ENCODE measurements at regions not wholly inside any gene's neighbourhood (a gene's known extent, or its start where the extent isn't known, plus 50 kb on each side); places are given as distances from the start of the nearest gene placed in this dataset.

GRCh38 chr5:10914741-10915480, 153.9 kb upstream of the DAP start:
- TF ChIP-seq CTCF (IDR thresholded peaks at IDR 0.05) = no peak
- no peak for TF ChIP-seq EP300 (IDR thresholded peaks at IDR 0.05)

Data from suprapubic skin (tissue), 3 donors.